ENCODE measurements at regions not wholly inside any gene's neighbourhood (a gene's known extent, or its start where the extent isn't known, plus 50 kb on each side); places are given as distances from the start of the nearest gene placed in this dataset.

- no peaks in the 10 kb centered on the region for H3K27me3 ChIP-seq (ENCODE audit: control insufficient read depth, insufficient read depth, low read length)
- H3K4me1 ChIP-seq (ENCODE audit: control insufficient read depth, insufficient read depth, low read length), result no peaks in the 10 kb centered on the region
- H3K9ac ChIP-seq (ENCODE audit: low read depth, low read length), result no peak overlapping the region
Observed at GRCh38 chr10:70939441-70940003, 51.2 kb upstream of the PCBD1 start.

GRCh38 chr10:70940834-70941568 lies 52.6 kb upstream of the PCBD1 start:
- Histone ChIP-seq H3K27me3 (ENCODE audit: control insufficient read depth, insufficient read depth, low read length) (no peaks in the 10 kb centered on the region), H3K4me1 (ENCODE audit: control insufficient read depth, insufficient read depth, low read length) (no peaks in the 10 kb centered on the region), H3K9me3 (ENCODE audit: control insufficient read depth, insufficient read depth, low read length) (no peaks in the 10 kb centered on the region), H3K4me3 (ENCODE audit: low read depth, low read length) (no peak overlapping the region), H3K36me3 (ENCODE audit: control insufficient read depth, insufficient read depth, low read length) (no peaks in the 10 kb centered on the region), H3K9ac (ENCODE audit: low read depth, low read length) (no peak overlapping the region)

More at GRCh38 chr10:70939441-70940003, 51.2 kb upstream of the PCBD1 start:
- H3K4me3 ChIP-seq (ENCODE audit: low read depth, low read length), result no peak overlapping the region
- no peaks in the 10 kb centered on the region for H3K9me3 ChIP-seq (ENCODE audit: control insufficient read depth, insufficient read depth, low read length)
- no peaks in the 10 kb centered on the region for H3K36me3 ChIP-seq (ENCODE audit: control insufficient read depth, insufficient read depth, low read length)

GRCh38 chr10:70942125-70942524 lies 53.8 kb upstream of the PCBD1 start:
- Histone ChIP-seq H3K9ac (ENCODE audit: low read depth, low read length) (no peak overlapping the region), H3K4me3 (ENCODE audit: low read depth, low read length) (no peak overlapping the region), H3K36me3 (ENCODE audit: control insufficient read depth, insufficient read depth, low read length) (no peaks in the 10 kb centered on the region), H3K27me3 (ENCODE audit: control insufficient read depth, insufficient read depth, low read length) (no peaks in the 10 kb centered on the region), H3K4me1 (ENCODE audit: control insufficient read depth, insufficient read depth, low read length) (no peaks in the 10 kb centered on the region), H3K9me3 (ENCODE audit: control insufficient read depth, insufficient read depth, low read length) (no peaks in the 10 kb centered on the region)

GRCh38 chr10:70942725-70943124 lies 54.4 kb upstream of the PCBD1 start:
- Histone ChIP-seq H3K27me3 (ENCODE audit: control insufficient read depth, insufficient read depth, low read length) (no peaks in the 10 kb centered on the region), H3K4me1 (ENCODE audit: control insufficient read depth, insufficient read depth, low read length) (no peaks in the 10 kb centered on the region)

GRCh38 chr10:70943249-70943648 lies 54.9 kb upstream of the PCBD1 start:
- no peaks in the 10 kb centered on the region for H3K4me1 ChIP-seq (ENCODE audit: control insufficient read depth, insufficient read depth, low read length)
- H3K36me3 ChIP-seq (ENCODE audit: control insufficient read depth, insufficient read depth, low read length), result no peaks in the 10 kb centered on the region
- H3K4me3 ChIP-seq (ENCODE audit: low read depth, low read length), result no peak overlapping the region
- no peak overlapping the region for H3K9ac ChIP-seq (ENCODE audit: low read depth, low read length)
- no peaks in the 10 kb centered on the region for H3K27me3 ChIP-seq (ENCODE audit: control insufficient read depth, insufficient read depth, low read length)
- H3K9me3 ChIP-seq (ENCODE audit: control insufficient read depth, insufficient read depth, low read length), result no peaks in the 10 kb centered on the region

More at GRCh38 chr10:70942725-70943124, 54.4 kb upstream of the PCBD1 start:
- Histone ChIP-seq H3K36me3 (ENCODE audit: control insufficient read depth, insufficient read depth, low read length) (no peaks in the 10 kb centered on the region), H3K4me3 (ENCODE audit: low read depth, low read length) (no peak overlapping the region), H3K9me3 (ENCODE audit: control insufficient read depth, insufficient read depth, low read length) (no peaks in the 10 kb centered on the region), H3K9ac (ENCODE audit: low read depth, low read length) (no peak overlapping the region)

- H3K9ac ChIP-seq (ENCODE audit: low read depth, low read length), result no peak overlapping the region
- no peaks in the 10 kb centered on the region for H3K9me3 ChIP-seq (ENCODE audit: control insufficient read depth, insufficient read depth, low read length)
- no peaks in the 10 kb centered on the region for H3K4me1 ChIP-seq (ENCODE audit: control insufficient read depth, insufficient read depth, low read length)
- H3K36me3 ChIP-seq (ENCODE audit: control insufficient read depth, insufficient read depth, low read length), result no peaks in the 10 kb centered on the region
- no peak overlapping the region for H3K4me3 ChIP-seq (ENCODE audit: low read depth, low read length)
- H3K27me3 ChIP-seq (ENCODE audit: control insufficient read depth, insufficient read depth, low read length), result no peaks in the 10 kb centered on the region
Observed at GRCh38 chr10:70943841-70944466, 55.6 kb upstream of the PCBD1 start.

GRCh38 chr10:70950037-70950436 lies 61.7 kb upstream of the PCBD1 start:
- H3K9ac ChIP-seq (ENCODE audit: low read depth, low read length), result no peak overlapping the region
- no peak overlapping the region for H3K4me3 ChIP-seq (ENCODE audit: low read depth, low read length)
- no peaks in the 10 kb centered on the region for H3K9me3 ChIP-seq (ENCODE audit: control insufficient read depth, insufficient read depth, low read length)
- H3K4me1 ChIP-seq (ENCODE audit: control insufficient read depth, insufficient read depth, low read length), result no peaks in the 10 kb centered on the region
- H3K27me3 ChIP-seq (ENCODE audit: control insufficient read depth, insufficient read depth, low read length), result no peaks in the 10 kb centered on the region
- H3K36me3 ChIP-seq (ENCODE audit: control insufficient read depth, insufficient read depth, low read length), result no peaks in the 10 kb centered on the region

- Histone ChIP-seq H3K9ac (ENCODE audit: low read depth, low read length) (no peak overlapping the region), H3K27me3 (ENCODE audit: control insufficient read depth, insufficient read depth, low read length) (no peaks in the 10 kb centered on the region)
Observed at GRCh38 chr10:70950801-70951200, 62.4 kb upstream of the PCBD1 start.

GRCh38 chr10:70952401-70952800 lies 64.0 kb upstream of the PCBD1 start:
- Histone ChIP-seq H3K9me3 (ENCODE audit: control insufficient read depth, insufficient read depth, low read length) (no peaks in the 10 kb centered on the region), H3K27me3 (ENCODE audit: control insufficient read depth, insufficient read depth, low read length) (no peaks in the 10 kb centered on the region), H3K4me1 (ENCODE audit: control insufficient read depth, insufficient read depth, low read length) (no peaks in the 10 kb centered on the region), H3K4me3 (ENCODE audit: low read depth, low read length) (no peak overlapping the region), H3K9ac (ENCODE audit: low read depth, low read length) (no peak overlapping the region), H3K36me3 (ENCODE audit: control insufficient read depth, insufficient read depth, low read length) (no peaks in the 10 kb centered on the region)

More at GRCh38 chr10:70950801-70951200, 62.4 kb upstream of the PCBD1 start:
- Histone ChIP-seq H3K4me1 (ENCODE audit: control insufficient read depth, insufficient read depth, low read length) (no peaks in the 10 kb centered on the region), H3K36me3 (ENCODE audit: control insufficient read depth, insufficient read depth, low read length) (no peaks in the 10 kb centered on the region), H3K4me3 (ENCODE audit: low read depth, low read length) (no peak overlapping the region), H3K9me3 (ENCODE audit: control insufficient read depth, insufficient read depth, low read length) (no peaks in the 10 kb centered on the region)

- H3K4me1 ChIP-seq (ENCODE audit: control insufficient read depth, insufficient read depth, low read length), result no peaks in the 10 kb centered on the region
- H3K4me3 ChIP-seq (ENCODE audit: low read depth, low read length), result no peak overlapping the region
- no peaks in the 10 kb centered on the region for H3K36me3 ChIP-seq (ENCODE audit: control insufficient read depth, insufficient read depth, low read length)
- no peaks in the 10 kb centered on the region for H3K9me3 ChIP-seq (ENCODE audit: control insufficient read depth, insufficient read depth, low read length)
- no peak overlapping the region for H3K9ac ChIP-seq (ENCODE audit: low read depth, low read length)
- no peaks in the 10 kb centered on the region for H3K27me3 ChIP-seq (ENCODE audit: control insufficient read depth, insufficient read depth, low read length)
Observed at GRCh38 chr10:70952921-70953320, 64.6 kb upstream of the PCBD1 start.

- H3K4me1 ChIP-seq (ENCODE audit: control insufficient read depth, insufficient read depth, low read length), result no peaks in the 10 kb centered on the region
- H3K9me3 ChIP-seq (ENCODE audit: control insufficient read depth, insufficient read depth, low read length), result no peaks in the 10 kb centered on the region
- H3K36me3 ChIP-seq (ENCODE audit: control insufficient read depth, insufficient read depth, low read length), result no peaks in the 10 kb centered on the region
- H3K4me3 ChIP-seq (ENCODE audit: low read depth, low read length), result no peak overlapping the region
- no peaks in the 10 kb centered on the region for H3K27me3 ChIP-seq (ENCODE audit: control insufficient read depth, insufficient read depth, low read length)
- no peak overlapping the region for H3K9ac ChIP-seq (ENCODE audit: low read depth, low read length)
Observed at GRCh38 chr10:70954381-70955176, 66.2 kb upstream of the PCBD1 start.

All from iPS-15b (cell line).